ENCODE measurements at regions not wholly inside any gene's neighbourhood (a gene's known extent, or its start where the extent isn't known, plus 50 kb on each side); places are given as distances from the start of the nearest gene placed in this dataset.

- ChIA-PET CTCF (no interaction called here), POLR2A (no interaction called here)
- no peak for DNase-seq (ENCODE audit: low read depth, low spot score)
- TF ChIP-seq CTCF (IDR thresholded peaks at IDR 0.05; ENCODE audit: insufficient read depth, low read length, missing control alignments) = no peak
- no peak overlapping the region for H3K4me3 ChIP-seq (ENCODE audit: low read depth, low read length)
Measured at GRCh38 chr2:205913668-205914067, 172.3 kb downstream of the INO80D start.

GRCh38 chr2:205911306-205911705 is 174.7 kb downstream of the INO80D start:
- CTCF ChIA-PET = interaction anchor here (1.5 to 9.1 kb wide), 2 partner anchors 14 to 37 kb away, joined by 4 to 52 read pairs; no protein-coding TSS in a partner anchor
- no peak for DNase-seq (ENCODE audit: low read depth, low spot score)
- H3K4me3 ChIP-seq (ENCODE audit: low read depth, low read length) = no peak overlapping the region
- no peak for TF ChIP-seq CTCF (IDR thresholded peaks at IDR 0.05; ENCODE audit: insufficient read depth, low read length, missing control alignments)
- POLR2A ChIA-PET = no interaction called here

GRCh38 chr2:205909184-205909572 is 176.8 kb downstream of the INO80D start:
- ChIA-PET CTCF (interaction anchor here (1.0 to 9.1 kb wide), 2 partner anchors 9 to 16 kb away, joined by 3 to 52 read pairs; no protein-coding TSS in a partner anchor), POLR2A (no interaction called here)
- no peak overlapping the region for H3K4me3 ChIP-seq (ENCODE audit: low read depth, low read length)

GRCh38 chr2:205908212-205909183 is 177.5 kb downstream of the INO80D start:
- H3K4me3 ChIP-seq (ENCODE audit: low read depth, low read length) = no peak overlapping the region
- ChIA-PET POLR2A (no interaction called here), CTCF (interaction anchor here (1.0 to 9.1 kb wide), 2 partner anchors 9 to 17 kb away, joined by 3 to 52 read pairs; no protein-coding TSS in a partner anchor)
- TF ChIP-seq CTCF (IDR thresholded peaks at IDR 0.05; ENCODE audit: insufficient read depth, low read length, missing control alignments) = no peak
- no peak for DNase-seq (ENCODE audit: low read depth, low spot score)

More at GRCh38 chr2:205909184-205909572, 176.8 kb downstream of the INO80D start:
- no peak for TF ChIP-seq CTCF (IDR thresholded peaks at IDR 0.05; ENCODE audit: insufficient read depth, low read length, missing control alignments)
- DNase-seq (ENCODE audit: low read depth, low spot score) = no peak

GRCh38 chr2:205906419-205906818 is 179.6 kb downstream of the INO80D start:
- DNase-seq (ENCODE audit: low read depth, low spot score) = no peak
- CTCF ChIA-PET = interaction anchor here (9.1 kb wide), 1 partner anchor 19 kb away, joined by 52 read pairs; no protein-coding TSS in a partner anchor
- no peak overlapping the region for H3K4me3 ChIP-seq (ENCODE audit: low read depth, low read length)
- POLR2A ChIA-PET = no interaction called here
- TF ChIP-seq CTCF (IDR thresholded peaks at IDR 0.05; ENCODE audit: insufficient read depth, low read length, missing control alignments) = no peak

GRCh38 chr2:205905576-205905975 is 180.4 kb downstream of the INO80D start:
- DNase-seq (ENCODE audit: low read depth, low spot score) = no peak
- CTCF ChIA-PET = interaction anchor here (1.5 to 9.1 kb wide), 4 partner anchors 18 to 39 kb away, joined by 4 to 52 read pairs (median 4); no protein-coding TSS in a partner anchor
- no peak overlapping the region for H3K4me3 ChIP-seq (ENCODE audit: low read depth, low read length)
- POLR2A ChIA-PET = no interaction called here
- TF ChIP-seq CTCF (IDR thresholded peaks at IDR 0.05; ENCODE audit: insufficient read depth, low read length, missing control alignments) = no peak
